ENCODE measurements at regions not wholly inside any gene's neighbourhood (a gene's known extent, or its start where the extent isn't known, plus 50 kb on each side); places are given as distances from the start of the nearest gene placed in this dataset.

DNA sequence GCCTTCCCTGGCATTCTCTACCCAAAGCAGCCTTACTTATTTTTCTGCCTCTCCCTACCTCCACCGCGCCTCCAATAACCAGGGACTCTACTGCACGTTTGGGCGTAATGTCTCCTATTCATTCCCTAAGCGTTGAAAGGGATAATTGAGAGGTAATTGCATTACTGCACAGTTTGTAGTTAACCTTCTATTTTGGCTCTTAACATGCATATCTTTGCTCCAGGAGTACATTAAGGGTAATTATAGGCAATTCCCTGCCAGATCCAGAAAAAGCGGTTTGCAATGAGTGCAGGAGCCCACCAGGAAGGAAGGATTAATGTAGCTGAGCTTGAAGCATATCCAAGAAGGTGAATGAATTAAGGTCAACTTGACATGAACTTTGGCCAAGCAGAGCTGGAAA lies 558.4 kb downstream of the TYW1 start:
- ATAC-seq, result no peak
- no peaks in the 10 kb centered on the region for H3K36me3 ChIP-seq
- no peaks in the 10 kb centered on the region for H3K27me3 ChIP-seq
- peaks cover 0 to 5% (median 0%) of the 10 kb centered on the region in 3 donors for H3K9me3 ChIP-seq
- TF ChIP-seq POLR2A (IDR thresholded peaks at IDR 0.05), result no peak
- no peak for TF ChIP-seq POLR2AphosphoS5 (IDR thresholded peaks at IDR 0.05)
- no peak for TF ChIP-seq EP300 (IDR thresholded peaks at IDR 0.05)
- TF ChIP-seq, protein P1, sequence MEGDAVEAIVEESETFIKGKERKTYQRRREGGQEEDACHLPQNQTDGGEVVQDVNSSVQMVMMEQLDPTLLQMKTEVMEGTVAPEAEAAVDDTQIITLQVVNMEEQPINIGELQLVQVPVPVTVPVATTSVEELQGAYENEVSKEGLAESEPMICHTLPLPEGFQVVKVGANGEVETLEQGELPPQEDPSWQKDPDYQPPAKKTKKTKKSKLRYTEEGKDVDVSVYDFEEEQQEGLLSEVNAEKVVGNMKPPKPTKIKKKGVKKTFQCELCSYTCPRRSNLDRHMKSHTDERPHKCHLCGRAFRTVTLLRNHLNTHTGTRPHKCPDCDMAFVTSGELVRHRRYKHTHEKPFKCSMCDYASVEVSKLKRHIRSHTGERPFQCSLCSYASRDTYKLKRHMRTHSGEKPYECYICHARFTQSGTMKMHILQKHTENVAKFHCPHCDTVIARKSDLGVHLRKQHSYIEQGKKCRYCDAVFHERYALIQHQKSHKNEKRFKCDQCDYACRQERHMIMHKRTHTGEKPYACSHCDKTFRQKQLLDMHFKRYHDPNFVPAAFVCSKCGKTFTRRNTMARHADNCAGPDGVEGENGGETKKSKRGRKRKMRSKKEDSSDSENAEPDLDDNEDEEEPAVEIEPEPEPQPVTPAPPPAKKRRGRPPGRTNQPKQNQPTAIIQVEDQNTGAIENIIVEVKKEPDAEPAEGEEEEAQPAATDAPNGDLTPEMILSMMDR (IDR thresholded peaks at IDR 0.05), result no peak
- WGBS, 2 donors (ENCODE audit: low coverage in 1 of 2), result 25 to 59% methylated on average over 1 to 5 of the region's 6 CpGs
- no peak overlapping the region for H3K27ac ChIP-seq
- H3K4me1 ChIP-seq, result no peaks in the 10 kb centered on the region
- H3K4me3 ChIP-seq, result no peak overlapping the region

DNA sequence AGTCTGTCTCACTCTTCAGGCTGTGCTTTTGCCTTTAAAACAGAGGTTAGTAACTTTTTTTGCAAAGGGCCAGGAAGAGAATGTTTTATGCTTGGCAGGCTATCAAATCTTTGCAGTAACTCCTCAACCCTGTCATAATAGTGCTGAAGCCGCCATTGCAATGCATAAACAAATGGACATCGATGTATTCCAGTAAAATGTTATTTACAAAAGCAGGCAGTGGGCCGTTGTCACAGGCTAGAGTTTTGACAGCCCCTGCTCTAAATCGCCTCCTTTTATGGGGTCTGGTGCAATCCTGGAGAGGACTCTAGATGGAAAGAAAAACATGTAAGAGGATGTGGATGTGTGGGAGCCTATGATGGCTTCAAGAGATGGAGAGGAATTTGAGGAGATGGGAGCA lies 568.3 kb downstream of the TYW1 start:
- H3K27ac ChIP-seq, result peak overlapping the region in 2 of 4 donors; percentile 54 to 56
- peaks cover 0 to 1% (median 0%) of the 10 kb centered on the region in 3 donors for H3K9me3 ChIP-seq
- no peak for TF ChIP-seq POLR2A (IDR thresholded peaks at IDR 0.05)
- TF ChIP-seq POLR2AphosphoS5 (IDR thresholded peaks at IDR 0.05), result peak; percentile 88
- H3K4me1 ChIP-seq, result peaks cover 0 to 19% (median 0%) of the 10 kb centered on the region in 3 donors
- no peaks in the 10 kb centered on the region for H3K27me3 ChIP-seq
- H3K36me3 ChIP-seq, result no peaks in the 10 kb centered on the region
- no peak overlapping the region for H3K4me3 ChIP-seq
- WGBS, 2 donors (ENCODE audit: low coverage in 1 of 2), result 17 to 23% methylated on average over 4 of the region's 4 CpGs
- ATAC-seq, result peak; percentile 19

DNA sequence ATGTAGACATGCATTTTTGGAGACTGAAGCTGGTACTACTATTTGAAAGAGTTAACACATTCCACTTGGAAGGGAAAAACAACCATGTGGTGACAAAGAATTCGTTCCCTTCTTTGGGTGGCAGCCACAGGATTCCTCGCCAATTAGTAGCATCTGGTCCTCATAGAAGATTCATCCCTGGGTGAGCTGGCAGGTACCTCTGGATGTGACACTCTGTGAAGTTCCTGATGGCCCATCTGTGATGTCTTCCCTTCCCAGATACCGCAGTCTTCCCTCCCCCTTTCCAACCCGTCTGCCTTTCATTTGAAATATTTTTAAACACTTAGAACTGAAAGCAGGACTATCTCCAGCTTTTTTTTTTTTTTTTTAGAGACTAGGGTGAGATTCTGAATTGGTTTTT lies 569.5 kb downstream of the TYW1 start:
- Histone ChIP-seq H3K4me3 (no peak overlapping the region), H3K36me3 (no peaks in the 10 kb centered on the region), H3K4me1 (peaks cover 0 to 19% (median 0%) of the 10 kb centered on the region in 3 donors), H3K27ac (peak overlapping the region in 2 of 4 donors; percentile 54 to 56), H3K27me3 (no peaks in the 10 kb centered on the region), H3K9me3 (no peaks in the 10 kb centered on the region)
- no peak for ATAC-seq
- TF ChIP-seq EP300 (IDR thresholded peaks at IDR 0.05) (no peak), POLR2AphosphoS5 (IDR thresholded peaks at IDR 0.05) (no peak), POLR2A (IDR thresholded peaks at IDR 0.05) (no peak)
- TF ChIP-seq, protein P1 (IDR thresholded peaks at IDR 0.05), result no peak
- WGBS, 2 donors (ENCODE audit: low coverage in 1 of 2), result 25 to 43% methylated on average over 4 of the region's 4 CpGs

DNA sequence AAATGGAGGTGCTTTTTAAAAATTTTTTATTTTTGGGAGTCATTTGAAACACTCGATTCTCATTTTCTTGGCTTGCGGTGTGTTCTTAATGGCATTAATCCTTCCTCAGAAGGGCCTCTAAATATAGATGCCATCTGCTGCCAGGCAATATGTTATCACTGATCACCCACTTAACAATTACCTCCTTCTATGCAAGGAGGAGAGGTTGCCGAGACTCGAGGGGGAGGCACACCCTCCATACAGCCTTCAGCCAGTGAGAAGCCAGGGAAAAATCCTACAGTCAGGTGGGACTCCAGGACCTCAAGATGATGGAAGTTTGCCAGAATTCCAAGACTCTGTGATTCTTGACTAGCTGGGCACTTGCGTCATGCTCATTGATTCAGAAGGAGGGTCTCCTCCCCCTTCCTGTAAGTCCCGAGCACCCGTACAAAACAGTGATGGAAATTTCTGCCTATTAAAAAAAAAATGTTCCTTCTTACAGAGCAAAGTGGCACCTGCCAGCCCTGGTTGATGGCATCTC lies 574.5 kb downstream of the TYW1 start:
- no peaks in the 10 kb centered on the region for H3K27me3 ChIP-seq
- no peaks in the 10 kb centered on the region for H3K36me3 ChIP-seq
- H3K9me3 ChIP-seq, result peaks cover 0 to 11% (median 0%) of the 10 kb centered on the region in 3 donors
- 83% methylated on average over 5 to 6 of the region's 7 CpGs for WGBS, 2 donors (ENCODE audit: low coverage in 1 of 2)
- no peak overlapping the region for H3K4me3 ChIP-seq
- H3K4me1 ChIP-seq, result peaks cover 0 to 2% (median 0%) of the 10 kb centered on the region in 3 donors
- no peak overlapping the region for H3K27ac ChIP-seq
- TF ChIP-seq, protein P1 (IDR thresholded peaks at IDR 0.05), result no peak
- no peak for TF ChIP-seq POLR2A (IDR thresholded peaks at IDR 0.05)
- TF ChIP-seq POLR2AphosphoS5 (IDR thresholded peaks at IDR 0.05), result no peak
- TF ChIP-seq EP300 (IDR thresholded peaks at IDR 0.05), result no peak
- ATAC-seq, result no peak

DNA sequence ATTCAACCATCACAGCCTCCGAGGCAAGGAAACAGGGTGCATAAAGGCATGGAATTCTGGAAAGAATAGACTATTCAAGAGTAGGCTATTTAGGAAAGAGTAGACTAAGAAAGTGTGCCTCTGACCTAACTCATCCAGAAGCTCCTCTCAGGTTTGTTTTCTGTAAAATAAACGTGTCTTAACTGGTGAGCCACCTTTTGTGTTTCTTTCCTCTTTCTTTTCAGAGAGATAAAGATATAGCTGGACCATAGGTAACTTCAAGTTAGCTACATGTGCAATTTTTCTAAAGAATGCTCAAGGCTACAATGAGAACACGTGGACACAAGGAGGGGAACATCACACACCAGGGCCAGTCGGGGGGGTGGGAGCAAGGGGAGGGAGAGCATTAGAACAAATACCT lies 577.0 kb downstream of the TYW1 start:
- Histone ChIP-seq H3K9me3 (peaks cover 0 to 19% (median 0%) of the 10 kb centered on the region in 3 donors), H3K27ac (no peak overlapping the region), H3K36me3 (no peaks in the 10 kb centered on the region), H3K27me3 (no peaks in the 10 kb centered on the region), H3K4me3 (no peak overlapping the region), H3K4me1 (no peaks in the 10 kb centered on the region)
- WGBS, 2 donors (ENCODE audit: low coverage in 1 of 2), result 63 to 77% methylated on average over 1 to 3 of the region's 4 CpGs
- no peak for TF ChIP-seq POLR2A (IDR thresholded peaks at IDR 0.05)
- TF ChIP-seq, protein P1 (IDR thresholded peaks at IDR 0.05), result no peak
- TF ChIP-seq POLR2AphosphoS5 (IDR thresholded peaks at IDR 0.05), result no peak
- TF ChIP-seq EP300 (IDR thresholded peaks at IDR 0.05), result no peak
- ATAC-seq, result no peak

Data from gastroesophageal sphincter (tissue), 4 donors.